ENCODE measurements at regions not wholly inside any gene's neighbourhood (a gene's known extent, or its start where the extent isn't known, plus 50 kb on each side); places are given as distances from the start of the nearest gene placed in this dataset.

- TF ChIP-seq POLR2AphosphoS5 (IDR thresholded peaks at IDR 0.05; ENCODE audit: low read depth, low read length) (no peak), SIN3A (IDR thresholded peaks at IDR 0.05; ENCODE audit: borderline replicate concordance, insufficient read depth, low read length) (no peak), REST (IDR thresholded peaks at IDR 0.05; ENCODE audit: insufficient read depth in 1 of 2, low read depth in 2 of 2, low read length in 2 of 2) (no peak), TAF1 (IDR thresholded peaks at IDR 0.05; ENCODE audit: borderline replicate concordance, insufficient read depth, low read length) (no peak)
Measured at GRCh38 chr2:8324164-8324856, 357.5 kb upstream of the ID2 start.
